OCI-LY7 (cell line): ENCODE measurements at regions not wholly inside any gene's neighbourhood (a gene's known extent, or its start where the extent isn't known, plus 50 kb on each side); places are given as distances from the start of the nearest gene placed in this dataset.

Source experiments
- BruUV-seq: library from RNA; stranded (reverse); fragments of 400-500 nt; replicated peaks from 2 replicates; lab custom pipeline; 2021; lab: Mats Ljungman, UMichigan
- CTCF ChIA-PET: fragments of 300-600 bp; sonication (Branson Sonifier 250); formaldehyde crosslinking; loops from one replicate; lab custom pipeline; 2022; ENCODE audit warnings: antibody characterized with exemption; ENCODE audit not compliant: unreplicated experiment; lab: Charles Lee
- POLR2A ChIA-PET: fragments of 300-600 bp; sonication (Branson Sonifier 250); formaldehyde crosslinking; loops from one replicate; lab custom pipeline; 2022; ENCODE audit warnings: antibody characterized with exemption; lab: Charles Lee
- DNase-seq: peaks from one replicate; pipeline ENCODE4 v3.0.0-alpha.2; 2015; ENCODE audit warnings: low spot score
- H2AFZ ChIP-seq: fragments of 200-600 bp; sonication (generic), shearing (Covaris generic); 2 replicates; pipeline ENCODE4 v1.6.1; 2014; ENCODE audit warnings: mild to moderate bottlenecking, antibody characterized with exemption, low read length, moderate library complexity
- H3K27ac ChIP-seq: fragments of 200-600 bp; sonication (generic); 2 replicates; pipeline ENCODE4 v1.5.1; 2014; ENCODE audit warnings: mixed run types, low read depth, mild to moderate bottlenecking, moderate library complexity, low read length, inconsistent platforms; ENCODE audit not compliant: poor library complexity, severe bottlenecking
- H3K36me3 ChIP-seq: fragments of 200-600 bp; sonication (generic); 2 replicates; pipeline ENCODE4 v1.6.1; 2014; ENCODE audit warnings: mild to moderate bottlenecking, antibody characterized with exemption, low read length, moderate library complexity, mixed read lengths; ENCODE audit not compliant: insufficient read depth
- H3K4me1 ChIP-seq: fragments of 200-600 bp; sonication (generic); 2 replicates; pipeline ENCODE4 v1.5.1; 2014; ENCODE audit warnings: mild to moderate bottlenecking, low read length; ENCODE audit not compliant: insufficient read depth, poor library complexity, severe bottlenecking
- H3K4me2 ChIP-seq: fragments of 200-600 bp; sonication (generic); 2 replicates; pipeline ENCODE4 v1.6.1; 2014; ENCODE audit warnings: mild to moderate bottlenecking, low read length
- H3K4me3 ChIP-seq: fragments of 200-600 bp; sonication (generic); 2 replicates; pipeline ENCODE4 v1.5.1; 2014; ENCODE audit warnings: mild to moderate bottlenecking, low read depth, low read length; ENCODE audit not compliant: poor library complexity, severe bottlenecking
- H3K79me2 ChIP-seq: fragments of 200-600 bp; sonication (generic); 2 replicates; pipeline ENCODE4 v1.6.1; 2016; ENCODE audit warnings: low read depth, mild to moderate bottlenecking, low read length, moderate library complexity, mixed read lengths; ENCODE audit not compliant: insufficient read depth
- H3K9me2 ChIP-seq: fragments of 200-600 bp; sonication (generic); 2 replicates; pipeline ENCODE4 v1.6.1; 2016; ENCODE audit warnings: mild to moderate bottlenecking, low read length, mixed read lengths; ENCODE audit not compliant: insufficient read depth
- H3K9me3 ChIP-seq: fragments of 200-600 bp; sonication (generic); 2 replicates; pipeline ENCODE4 v1.6.1; 2014; ENCODE audit warnings: mild to moderate bottlenecking, mixed run types, low read length, mixed read lengths
- H4K20me1 ChIP-seq: fragments of 200-600 bp; sonication (generic); 2 replicates; pipeline ENCODE4 v1.6.1; 2014; ENCODE audit warnings: mild to moderate bottlenecking, antibody characterized with exemption, low read length, moderate library complexity, mixed read lengths; ENCODE audit not compliant: insufficient read depth
- EZH2phosphoT487 ChIP-seq: fragments of 200-600 bp; sonication (generic); IDR thresholded peaks from 2 replicates; pipeline ENCODE4 v1.6.1; 2018; ENCODE audit warnings: low read depth, borderline replicate concordance, mild to moderate bottlenecking, mixed run types, antibody characterized with exemption, low read length, moderate library complexity, mixed read lengths
- intact Hi-C: fragments of 100-400 bp; cut with micrococcal nuclease; formaldehyde crosslinking; loops from one replicate; pipeline ENCODE4 v1.10.0; 2022; ENCODE audit not compliant: unreplicated experiment
- TF ChIP-seq, protein P1 (sequence below): fragments of 200-600 bp; sonication (generic); conservative IDR thresholded peaks from 2 replicates; pipeline ENCODE4 v1.5.1; 2014; ENCODE audit warnings: mild to moderate bottlenecking, antibody characterized with exemption, low read length, moderate library complexity, mixed read lengths

DNA sequence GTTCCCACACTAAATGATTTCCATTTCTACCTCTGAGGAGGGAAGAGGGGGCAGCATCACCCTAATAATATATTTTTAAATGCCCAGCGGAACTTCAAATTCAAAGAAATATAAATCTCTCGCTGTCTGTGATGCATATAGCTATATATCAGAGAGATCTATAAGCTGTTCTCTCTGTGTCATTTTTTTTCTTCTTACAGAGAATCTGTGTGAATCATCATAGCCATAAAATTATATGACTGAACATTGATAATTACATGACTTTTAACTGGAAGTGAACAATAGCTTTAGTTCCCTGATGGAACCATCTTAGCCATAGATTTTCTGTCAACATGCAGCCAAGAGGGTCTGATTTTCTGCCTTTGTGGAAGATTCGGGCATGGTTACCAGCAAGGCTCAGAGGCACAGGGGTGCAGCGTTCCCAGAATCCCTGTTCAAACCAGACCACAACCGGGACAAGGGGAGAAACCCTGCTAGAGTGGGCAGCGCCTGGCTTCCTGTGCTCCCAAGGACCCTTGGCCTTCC is 93.7 kb upstream of the OSMR start:
- BruUV-seq = no TSS peak
- CTCF ChIA-PET = no interaction called here
- DNase-seq = no peak
- POLR2A ChIA-PET = interaction anchor here (0.6 kb wide), 1 partner anchor 11 kb away, joined by 3 read pairs; no protein-coding TSS in a partner anchor
- Histone ChIP-seq H3K79me2 (no peaks in the 10 kb centered on the region), H3K27ac (no peak overlapping the region), H3K36me3 (no peaks in the 10 kb centered on the region), H3K4me2 (no peak overlapping the region), H3K4me3 (no peak overlapping the region), H2AFZ (no peak overlapping the region), H3K9me3 (no peaks in the 10 kb centered on the region), H3K4me1 (no peaks in the 10 kb centered on the region), H3K9me2 (no peaks in the 10 kb centered on the region), H4K20me1 (no peaks in the 10 kb centered on the region)
- intact Hi-C loops = no loop called here
- TF ChIP-seq, protein P1, sequence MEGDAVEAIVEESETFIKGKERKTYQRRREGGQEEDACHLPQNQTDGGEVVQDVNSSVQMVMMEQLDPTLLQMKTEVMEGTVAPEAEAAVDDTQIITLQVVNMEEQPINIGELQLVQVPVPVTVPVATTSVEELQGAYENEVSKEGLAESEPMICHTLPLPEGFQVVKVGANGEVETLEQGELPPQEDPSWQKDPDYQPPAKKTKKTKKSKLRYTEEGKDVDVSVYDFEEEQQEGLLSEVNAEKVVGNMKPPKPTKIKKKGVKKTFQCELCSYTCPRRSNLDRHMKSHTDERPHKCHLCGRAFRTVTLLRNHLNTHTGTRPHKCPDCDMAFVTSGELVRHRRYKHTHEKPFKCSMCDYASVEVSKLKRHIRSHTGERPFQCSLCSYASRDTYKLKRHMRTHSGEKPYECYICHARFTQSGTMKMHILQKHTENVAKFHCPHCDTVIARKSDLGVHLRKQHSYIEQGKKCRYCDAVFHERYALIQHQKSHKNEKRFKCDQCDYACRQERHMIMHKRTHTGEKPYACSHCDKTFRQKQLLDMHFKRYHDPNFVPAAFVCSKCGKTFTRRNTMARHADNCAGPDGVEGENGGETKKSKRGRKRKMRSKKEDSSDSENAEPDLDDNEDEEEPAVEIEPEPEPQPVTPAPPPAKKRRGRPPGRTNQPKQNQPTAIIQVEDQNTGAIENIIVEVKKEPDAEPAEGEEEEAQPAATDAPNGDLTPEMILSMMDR = no peak
- TF ChIP-seq EZH2phosphoT487 = no peak

DNA sequence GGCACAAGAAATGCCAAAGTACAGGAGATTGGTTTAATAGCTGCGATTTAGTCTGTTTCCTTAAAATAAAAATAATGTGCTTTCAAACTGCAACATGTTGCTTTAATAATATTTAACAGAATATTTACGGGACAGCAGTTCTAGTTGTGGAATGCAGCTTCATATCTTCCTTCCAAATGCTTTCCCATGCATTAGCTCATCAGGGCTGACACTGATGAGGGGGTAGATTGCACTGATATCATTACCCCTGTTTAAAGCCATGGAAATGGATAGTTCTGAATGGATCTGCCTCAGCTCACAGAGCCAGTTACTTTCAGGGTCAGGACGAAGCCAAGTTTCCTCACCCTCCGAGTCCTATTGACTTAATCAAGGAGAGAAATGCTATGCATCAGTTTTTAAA is 93.2 kb upstream of the OSMR start:
- Histone ChIP-seq H3K79me2 (no peaks in the 10 kb centered on the region), H4K20me1 (no peaks in the 10 kb centered on the region), H3K9me2 (no peaks in the 10 kb centered on the region), H3K27ac (no peak overlapping the region), H3K4me1 (no peaks in the 10 kb centered on the region), H3K4me2 (no peak overlapping the region), H3K9me3 (no peaks in the 10 kb centered on the region), H2AFZ (no peak overlapping the region), H3K36me3 (no peaks in the 10 kb centered on the region), H3K4me3 (no peak overlapping the region)
- no peak for DNase-seq
- ChIA-PET POLR2A (no interaction called here), CTCF (no interaction called here)
- no peak for TF ChIP-seq EZH2phosphoT487
- TF ChIP-seq, protein P1 = no peak
- intact Hi-C loops = no loop called here
- BruUV-seq = no TSS peak

DNA sequence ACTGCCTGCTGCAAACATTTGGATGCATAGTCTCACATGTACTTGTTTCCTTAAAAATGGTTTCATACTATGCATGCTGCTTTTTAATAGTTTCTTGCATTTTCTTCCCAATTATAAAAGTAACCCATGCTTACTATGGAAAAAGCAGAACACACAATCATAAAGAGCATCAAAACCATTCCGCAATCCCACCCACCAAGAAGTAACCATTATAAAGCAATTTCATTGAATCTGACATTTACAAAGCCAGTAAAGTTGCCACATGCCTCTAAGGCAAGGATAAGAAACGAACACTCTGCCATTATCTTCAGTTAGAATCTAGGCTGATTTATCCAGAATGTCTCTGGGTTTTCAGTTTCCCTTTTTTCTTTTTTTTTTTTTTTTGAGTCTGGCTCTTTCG is 92.7 kb upstream of the OSMR start:
- no TSS peak for BruUV-seq
- Histone ChIP-seq H3K79me2 (no peaks in the 10 kb centered on the region), H3K9me2 (no peaks in the 10 kb centered on the region), H3K36me3 (no peaks in the 10 kb centered on the region), H3K27ac (no peak overlapping the region), H3K4me3 (no peak overlapping the region), H3K9me3 (no peaks in the 10 kb centered on the region), H2AFZ (no peak overlapping the region), H3K4me1 (no peaks in the 10 kb centered on the region), H4K20me1 (no peaks in the 10 kb centered on the region), H3K4me2 (no peak overlapping the region)
- intact Hi-C loops = no loop called here
- POLR2A ChIA-PET = interaction anchor here (0.7 kb wide), 1 partner anchor 56 kb away, joined by 3 read pairs; no protein-coding TSS in a partner anchor
- TF ChIP-seq, protein P1 = no peak
- no peak for TF ChIP-seq EZH2phosphoT487
- CTCF ChIA-PET = no interaction called here
- DNase-seq = no peak
